T-helper 1 cell treated with Interleukin-12 subunit alpha and Interleukin-12 subunit beta and Interleukin-4 antibody, amounts not matched to agents 30 ng/mL and 1 ng/mL, for 36 hours (primary cell): ENCODE measurements at regions not wholly inside any gene's neighbourhood (a gene's known extent, or its start where the extent isn't known, plus 50 kb on each side); places are given as distances from the start of the nearest gene placed in this dataset.

Experiments
- intact Hi-C: fragments of 100-400 bp; cut with micrococcal nuclease; formaldehyde crosslinking; loops from one replicate; pipeline ENCODE4 v1.15.1; 2024

DNA sequence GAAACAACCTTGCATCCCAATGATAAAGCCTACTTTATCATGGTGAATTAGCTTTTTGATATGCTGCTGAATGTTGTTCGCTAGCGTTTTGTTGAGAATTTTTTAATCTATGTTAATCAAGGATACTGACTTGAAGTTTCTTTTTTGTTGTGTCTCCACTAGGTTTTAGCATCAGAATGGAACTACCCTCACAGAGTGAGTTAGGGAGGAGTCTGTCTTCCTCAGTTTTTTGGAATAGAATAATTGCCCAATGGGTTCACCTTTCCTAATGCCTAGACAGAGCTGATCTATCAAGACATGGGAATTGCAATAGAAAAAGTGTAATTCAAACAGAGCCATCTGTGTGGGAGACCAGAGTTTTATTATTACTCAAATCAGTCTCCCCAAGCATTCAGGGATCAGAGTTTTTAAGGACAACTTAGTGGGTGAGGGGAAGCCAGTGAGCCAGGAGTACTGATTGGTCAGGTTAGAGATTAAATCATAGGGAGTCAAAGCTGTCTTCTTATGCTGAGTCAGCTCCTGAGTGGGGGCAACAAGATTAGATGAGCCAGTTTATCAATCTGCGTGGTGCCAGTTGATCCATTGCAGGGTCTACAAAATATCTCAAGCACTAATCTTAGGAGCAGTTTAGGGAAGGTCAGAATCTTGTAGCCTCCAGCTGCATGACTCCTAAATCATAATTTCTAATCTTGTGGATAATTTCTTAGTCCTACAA lies 237.4 kb upstream of the PPP2R3A start:
- intact Hi-C loops, result no loop called here

DNA sequence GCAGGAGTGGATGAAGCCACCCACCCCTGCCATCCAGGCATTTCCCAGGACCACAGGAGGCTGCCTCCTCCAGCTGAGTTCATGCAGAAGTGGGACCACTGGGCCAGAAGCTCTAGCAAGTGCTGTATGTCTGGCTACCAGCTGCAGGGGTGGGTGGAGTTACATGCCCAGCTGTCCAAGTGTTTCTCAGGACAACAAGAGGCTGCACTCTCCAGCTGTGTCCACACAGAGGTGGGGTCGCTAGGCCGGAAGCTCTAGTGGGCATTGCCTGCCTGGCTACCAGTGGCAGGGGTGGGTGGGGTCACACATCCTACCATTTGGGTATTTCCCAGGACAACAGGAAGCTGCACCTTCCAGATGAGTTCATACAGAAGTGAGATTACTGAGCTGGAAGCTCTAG lies 234.0 kb upstream of the PPP2R3A start:
- intact Hi-C loops, result loop anchor here (10.0 kb wide), 1 partner anchor 163 kb away; no protein-coding TSS in a partner anchor

DNA sequence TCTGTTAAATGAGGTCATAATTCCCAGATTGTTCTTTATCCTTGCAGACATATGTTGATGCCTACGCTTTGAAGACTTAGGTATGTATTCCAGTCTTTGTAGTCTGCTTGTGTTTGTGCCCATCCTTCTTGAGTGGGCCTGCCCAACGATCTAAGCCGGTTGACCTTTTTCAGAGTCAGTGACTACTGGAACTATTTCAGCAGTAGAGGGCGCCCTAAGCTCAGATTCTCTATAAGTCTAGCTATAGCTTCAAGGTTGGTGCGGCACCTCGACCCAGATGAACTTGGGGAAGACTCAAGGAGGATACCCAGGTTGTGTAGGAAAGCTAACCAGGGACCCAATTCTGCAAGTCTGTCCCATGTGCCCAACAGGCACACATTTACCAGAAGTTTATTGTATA lies 228.8 kb upstream of the PPP2R3A start:
- intact Hi-C loops, result loop anchor here (10.0 kb wide), 1 partner anchor 158 kb away; no protein-coding TSS in a partner anchor

DNA sequence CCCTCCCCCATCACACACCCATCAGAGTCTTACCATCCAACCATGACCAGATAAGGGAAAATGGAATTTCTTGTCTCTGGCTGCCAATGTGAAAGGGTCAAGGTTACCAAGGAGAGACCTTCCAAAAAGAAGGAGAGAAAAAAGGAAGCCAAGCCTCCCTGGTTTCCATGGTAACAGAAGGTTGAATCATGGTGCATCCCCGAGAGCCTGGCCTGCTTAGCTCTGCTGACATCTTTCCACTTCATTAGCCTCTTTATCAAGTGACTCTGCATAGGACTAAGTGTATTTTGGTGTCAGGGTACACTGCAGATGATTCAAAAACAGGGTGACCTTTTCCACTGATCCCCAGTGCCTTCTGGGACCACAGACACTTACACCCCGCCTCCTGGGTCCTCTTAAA lies 225.7 kb upstream of the PPP2R3A start:
- intact Hi-C loops, result loop anchor here (10.0 kb wide), 1 partner anchor 155 kb away; no protein-coding TSS in a partner anchor

DNA sequence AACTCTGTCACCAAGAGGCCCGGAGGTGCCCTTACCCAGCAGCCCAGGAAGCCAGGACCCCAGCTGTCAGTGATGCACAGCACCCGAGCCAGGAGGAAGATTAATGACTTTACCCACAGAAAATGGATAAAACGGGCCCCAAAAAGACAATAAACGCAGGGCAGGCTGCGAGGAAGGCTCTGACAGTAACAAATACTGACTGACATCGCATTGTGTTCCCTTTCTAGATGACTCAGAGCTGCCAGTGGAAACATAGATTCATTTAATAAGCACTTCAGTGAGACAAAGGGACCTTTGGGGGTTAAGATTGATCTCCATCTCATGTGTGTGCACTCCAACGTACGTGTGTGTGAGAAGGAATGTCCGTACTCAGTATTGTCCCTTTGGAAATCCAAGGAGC lies 225.3 kb upstream of the PPP2R3A start:
- intact Hi-C loops, result no loop called here

DNA sequence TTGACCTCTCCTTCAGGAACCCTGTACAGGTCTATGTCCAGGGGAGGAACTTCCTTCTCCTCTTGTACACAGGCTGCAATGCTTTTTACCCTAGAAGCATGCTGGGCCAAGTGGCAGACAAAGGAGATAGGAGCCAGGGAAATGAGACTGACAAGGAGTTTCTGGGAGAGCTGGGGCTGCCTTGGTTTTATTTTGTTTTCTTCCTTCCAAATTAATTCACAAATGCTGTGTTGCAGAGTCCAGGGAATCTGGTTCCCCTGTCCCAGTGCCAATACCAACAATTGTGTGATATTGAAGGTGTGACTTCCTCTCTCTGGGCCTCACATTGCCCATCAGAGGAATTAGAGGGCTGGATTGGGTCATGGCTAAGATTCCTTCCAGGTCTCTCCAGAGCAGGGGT lies 224.8 kb upstream of the PPP2R3A start:
- intact Hi-C loops, result no loop called here

DNA sequence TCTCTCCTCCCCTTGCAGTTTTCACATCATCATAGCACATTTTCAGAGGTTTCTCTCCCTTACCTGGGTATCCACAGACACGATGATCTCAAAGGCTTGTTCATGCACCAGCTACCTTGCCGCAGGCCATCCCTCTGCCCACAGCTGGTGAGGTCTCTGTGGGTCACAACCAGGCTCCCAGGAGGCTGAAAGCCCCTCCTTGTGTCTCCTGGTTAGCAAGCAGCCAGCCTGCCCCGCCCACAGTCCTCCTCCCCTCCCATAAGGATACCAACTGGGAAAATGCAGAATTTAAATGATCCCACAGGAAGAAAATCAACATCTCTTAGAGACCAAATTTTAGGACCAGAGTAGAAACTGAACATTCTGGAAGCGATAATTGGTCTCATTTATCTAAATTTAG lies 213.5 kb upstream of the PPP2R3A start:
- intact Hi-C loops, result no loop called here

DNA sequence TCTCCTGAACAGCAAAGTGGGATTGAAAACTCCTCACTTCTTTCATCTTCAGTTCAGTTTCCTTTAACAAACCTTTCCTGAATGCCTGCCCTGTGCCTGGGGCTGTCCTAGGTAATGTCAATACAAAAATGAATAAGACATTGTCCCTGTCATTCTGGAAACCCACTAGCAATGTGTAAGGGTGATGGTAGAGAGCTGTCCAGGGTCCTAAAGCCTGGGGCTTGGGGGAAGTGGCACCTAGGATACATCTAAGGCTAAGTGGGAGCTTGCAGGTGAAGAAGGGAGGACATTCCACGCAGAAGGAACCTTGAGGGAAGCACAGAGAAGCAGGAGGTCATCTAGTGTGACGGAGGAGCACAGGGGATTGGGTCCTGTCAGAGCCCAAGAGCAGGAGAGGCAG lies 212.7 kb upstream of the PPP2R3A start:
- intact Hi-C loops, result no loop called here

DNA sequence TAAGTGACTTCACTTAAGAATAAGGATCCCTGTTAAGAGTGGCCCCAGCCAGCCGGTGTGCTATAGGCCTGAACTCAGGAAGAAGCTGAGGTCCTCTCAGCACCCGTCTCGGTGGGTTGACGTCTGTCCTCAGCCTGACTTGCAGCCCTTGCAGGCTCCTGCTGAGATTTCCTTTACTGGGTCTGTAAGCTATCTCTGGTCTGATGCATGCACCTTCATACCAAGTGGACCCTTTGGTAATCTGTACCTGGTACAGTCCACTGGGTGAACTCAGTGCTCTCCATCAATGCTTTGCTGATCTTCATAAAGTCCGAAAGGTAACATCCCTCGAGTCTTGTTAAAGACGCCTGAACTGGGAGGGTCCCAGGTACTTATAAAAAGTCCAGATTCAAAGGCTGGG lies 212.0 kb upstream of the PPP2R3A start:
- intact Hi-C loops, result no loop called here

DNA sequence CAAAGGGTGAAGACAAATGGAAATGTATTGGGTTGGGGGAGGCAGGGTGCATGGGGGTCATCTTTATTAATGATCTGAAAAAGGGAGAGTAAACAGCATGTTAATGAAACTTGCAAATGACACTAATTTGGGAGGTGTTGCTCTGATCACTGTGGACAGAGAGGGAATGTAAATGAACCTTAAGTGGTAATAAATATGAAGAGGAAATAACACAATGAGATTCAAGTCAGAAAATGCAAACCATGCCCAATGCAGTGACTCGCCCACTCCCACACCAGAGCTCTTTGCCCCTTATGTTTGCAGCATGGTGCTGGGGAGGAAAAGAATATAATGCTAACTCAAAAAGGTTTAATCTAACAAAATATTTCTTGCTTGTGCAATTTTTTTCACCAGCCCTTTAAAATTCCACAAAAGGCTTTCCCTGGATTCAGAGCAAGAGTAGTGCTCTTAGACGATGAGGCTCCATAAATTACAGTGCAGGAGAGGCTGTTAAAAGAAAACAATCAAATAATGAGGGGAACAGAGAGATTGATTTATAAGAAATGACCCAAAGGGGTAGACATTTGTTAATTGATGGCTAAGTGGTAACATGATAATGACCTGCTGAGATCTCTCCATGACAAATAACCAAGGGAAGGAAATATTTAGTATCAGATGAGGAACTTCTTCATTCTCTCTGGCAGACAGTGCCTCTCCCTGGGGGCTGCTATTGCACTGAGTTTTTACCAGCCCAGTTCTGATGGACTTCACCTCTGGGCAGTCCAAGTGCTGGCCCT lies 210.0 kb upstream of the PPP2R3A start:
- intact Hi-C loops, result no loop called here

DNA sequence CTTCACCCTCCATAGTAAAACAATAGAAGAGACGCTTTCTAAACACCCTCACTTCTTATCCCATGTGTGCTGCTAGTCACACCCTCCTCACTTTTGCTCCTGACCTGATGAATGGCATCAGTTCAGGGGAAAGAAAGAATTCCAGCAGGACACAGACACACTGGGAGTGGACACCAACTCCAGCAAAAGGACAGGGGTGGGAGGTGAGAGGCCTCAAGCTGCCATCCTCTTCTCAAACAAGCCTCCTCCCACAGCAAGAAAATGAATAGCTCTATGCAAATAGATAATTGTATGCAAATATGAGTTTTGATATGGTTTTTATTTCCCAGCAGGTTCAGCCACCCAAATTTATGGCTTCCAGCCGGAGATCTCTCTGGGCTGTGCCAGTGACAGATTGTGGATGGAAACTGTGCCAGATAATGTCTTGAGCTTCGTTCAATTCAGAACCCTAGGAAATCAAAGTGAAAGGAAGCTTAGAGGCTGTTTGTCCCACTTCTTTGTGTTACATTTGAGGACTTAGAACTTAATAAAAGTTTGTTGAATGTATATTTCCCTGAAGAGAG lies 209.3 kb upstream of the PPP2R3A start:
- intact Hi-C loops, result no loop called here

DNA sequence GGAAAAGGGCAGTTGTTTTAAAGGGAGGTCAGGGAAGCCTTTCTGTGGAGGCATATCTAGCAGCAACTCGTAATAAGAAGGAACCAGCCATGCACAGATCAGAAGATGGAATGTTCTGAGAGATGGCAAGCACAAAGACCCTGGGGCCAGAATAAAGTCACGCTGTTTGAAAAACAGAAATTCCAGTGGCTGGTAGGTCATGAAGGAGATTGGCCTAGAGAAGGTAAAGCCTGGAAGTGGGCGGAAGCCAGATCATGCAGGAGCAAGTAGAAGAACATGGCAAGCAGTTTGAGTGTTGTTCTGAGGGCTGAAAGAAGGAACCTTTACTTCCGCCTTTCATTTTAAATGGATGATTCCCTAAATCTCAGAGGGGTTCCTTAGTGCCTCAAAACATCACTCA lies 208.1 kb upstream of the PPP2R3A start:
- intact Hi-C loops, result no loop called here

DNA sequence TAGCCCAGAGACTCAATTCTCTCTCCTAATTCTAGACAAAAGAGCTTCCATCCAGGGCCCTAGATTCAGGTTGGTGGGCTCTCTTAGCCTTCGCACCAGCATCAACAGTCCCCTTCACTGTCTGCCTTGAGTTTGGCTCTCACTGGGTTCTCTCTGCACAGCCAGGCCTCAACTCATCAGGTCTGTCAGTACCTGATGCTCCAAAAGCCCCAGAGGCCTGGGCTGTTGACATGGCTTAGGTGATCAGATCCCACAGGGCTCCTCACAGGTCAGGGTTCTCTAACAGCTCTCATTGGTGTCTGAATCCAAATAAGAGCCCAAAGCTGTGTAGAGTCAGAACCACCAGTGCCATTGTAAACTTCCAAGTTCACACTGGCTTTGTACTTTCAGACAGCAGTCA lies 206.6 kb upstream of the PPP2R3A start:
- intact Hi-C loops, result no loop called here

DNA sequence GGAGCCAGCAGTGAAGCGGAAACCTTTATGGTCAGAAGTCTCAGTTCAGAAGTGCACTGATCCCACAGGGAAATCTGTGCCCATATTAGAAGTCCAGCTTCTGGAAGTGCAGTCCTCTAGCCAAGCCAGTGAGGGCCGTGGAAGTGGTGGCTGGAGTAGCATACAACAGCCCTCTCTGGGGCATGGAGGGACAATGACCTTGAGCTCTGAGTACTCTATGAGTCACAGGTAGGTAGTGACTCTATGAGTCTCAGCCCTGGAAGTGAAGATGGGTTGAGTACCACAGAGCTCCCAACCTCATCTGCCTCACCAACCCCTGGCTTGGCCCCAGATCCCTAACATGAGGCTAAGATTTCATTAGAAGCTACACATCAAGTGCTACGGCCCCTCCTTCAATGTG lies 205.9 kb upstream of the PPP2R3A start:
- intact Hi-C loops, result no loop called here

DNA sequence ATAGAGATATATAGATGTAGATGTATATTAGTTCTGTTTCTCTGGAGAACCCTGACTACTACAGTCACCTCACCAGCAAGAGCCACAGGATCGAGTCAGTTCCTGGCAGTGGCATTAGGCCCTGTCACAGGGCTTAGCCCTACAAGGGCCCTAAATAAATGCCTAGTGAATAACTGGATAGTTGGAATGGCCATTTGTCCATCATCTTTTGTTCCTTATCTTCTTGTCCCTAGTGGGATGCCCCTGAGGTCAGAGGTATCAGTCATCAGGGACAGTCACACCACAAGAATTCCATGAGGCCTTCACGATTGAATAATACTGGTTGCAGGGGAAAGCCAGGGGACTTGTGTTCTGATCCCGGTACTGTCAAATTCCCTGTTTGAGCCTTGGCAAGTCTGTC lies 204.9 kb upstream of the PPP2R3A start:
- intact Hi-C loops, result no loop called here

DNA sequence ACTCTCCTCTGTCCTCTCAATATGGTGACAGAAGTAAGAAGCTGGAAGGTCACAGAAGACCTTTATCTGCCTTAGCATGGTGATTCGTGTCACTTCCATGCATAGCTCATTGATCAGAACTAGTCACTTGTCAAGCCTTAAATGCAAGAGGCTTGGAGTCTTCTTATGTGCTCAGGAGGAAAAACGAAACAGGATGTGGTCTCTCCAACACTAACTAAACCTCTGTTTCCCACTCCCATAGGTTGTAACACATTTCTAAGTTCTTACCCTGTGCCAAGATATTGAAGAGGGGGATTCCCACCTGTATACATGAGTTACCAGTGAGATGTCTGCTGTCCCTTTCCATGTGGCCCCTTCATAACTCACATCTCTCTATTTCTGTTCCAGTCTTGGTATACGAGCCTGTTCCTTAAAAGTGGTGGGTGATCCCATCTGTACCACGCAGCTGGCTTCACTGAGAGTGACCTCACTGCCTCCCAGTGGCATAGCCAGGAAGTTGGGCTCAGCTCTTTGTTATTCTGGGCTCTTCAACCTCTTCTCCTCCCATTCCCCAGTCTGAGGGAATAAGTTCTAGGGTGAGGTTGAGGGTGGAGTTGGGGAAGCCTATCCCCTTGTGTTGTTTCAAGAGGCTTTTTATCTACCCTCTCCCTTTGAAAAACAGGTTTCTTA lies 203.2 kb upstream of the PPP2R3A start:
- intact Hi-C loops, result no loop called here

DNA sequence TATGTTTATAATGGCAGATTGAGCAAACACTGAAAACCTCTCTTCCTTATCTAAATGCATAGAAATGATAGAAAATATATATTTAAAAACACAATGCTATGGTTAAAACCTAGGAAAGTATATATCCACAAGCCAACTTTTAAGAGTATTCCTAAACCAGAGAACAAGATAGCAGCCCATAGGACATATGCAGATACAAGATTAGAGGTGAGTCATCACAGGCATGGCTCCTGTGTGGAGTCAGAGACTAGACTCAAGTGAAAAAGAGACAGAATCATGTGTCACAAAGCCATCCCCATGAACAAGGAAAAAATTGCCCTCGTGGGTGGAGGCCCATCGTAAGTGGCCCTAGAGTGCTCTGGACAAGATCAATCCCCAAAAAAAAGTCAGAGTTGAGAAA lies 199.4 kb upstream of the PPP2R3A start:
- intact Hi-C loops, result no loop called here

DNA sequence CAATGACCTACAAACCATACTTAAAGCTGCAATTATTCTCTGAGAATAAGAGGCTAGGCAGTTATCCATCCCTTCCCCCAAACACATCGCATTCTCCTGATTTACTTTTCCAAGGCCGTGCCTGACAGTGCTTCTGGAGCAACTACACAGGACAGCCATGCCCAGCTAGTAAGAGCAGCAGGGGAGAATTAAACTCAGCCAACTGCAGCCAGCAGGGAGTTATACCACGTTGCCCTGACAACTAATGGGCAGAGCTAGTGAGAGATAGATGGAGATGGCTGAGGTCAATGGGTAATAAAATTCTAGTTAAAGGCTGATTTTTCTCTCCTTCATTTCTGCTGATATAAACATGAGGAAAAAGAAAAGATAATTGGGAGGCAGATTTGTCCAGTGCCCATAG lies 193.8 kb upstream of the PPP2R3A start:
- intact Hi-C loops, result no loop called here

DNA sequence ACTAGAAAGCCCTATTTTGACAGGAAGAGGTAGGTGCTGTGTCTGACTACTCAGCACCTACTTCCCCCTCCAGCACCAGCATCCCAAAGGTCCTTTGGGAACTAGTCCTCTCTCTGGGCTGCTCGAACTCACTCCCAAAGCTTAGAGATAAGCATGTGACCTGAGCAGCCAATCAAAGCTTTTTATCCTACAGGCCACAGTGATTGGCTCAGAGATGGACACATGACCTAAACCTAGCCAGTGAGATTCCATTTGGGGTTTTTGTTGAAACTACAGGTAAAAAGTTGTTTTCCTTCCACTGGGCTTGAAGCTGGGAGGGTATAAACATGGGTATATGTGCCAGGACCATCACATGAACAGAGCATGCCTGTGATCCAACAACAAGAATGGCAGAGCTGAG lies 186.5 kb upstream of the PPP2R3A start:
- intact Hi-C loops, result no loop called here

DNA sequence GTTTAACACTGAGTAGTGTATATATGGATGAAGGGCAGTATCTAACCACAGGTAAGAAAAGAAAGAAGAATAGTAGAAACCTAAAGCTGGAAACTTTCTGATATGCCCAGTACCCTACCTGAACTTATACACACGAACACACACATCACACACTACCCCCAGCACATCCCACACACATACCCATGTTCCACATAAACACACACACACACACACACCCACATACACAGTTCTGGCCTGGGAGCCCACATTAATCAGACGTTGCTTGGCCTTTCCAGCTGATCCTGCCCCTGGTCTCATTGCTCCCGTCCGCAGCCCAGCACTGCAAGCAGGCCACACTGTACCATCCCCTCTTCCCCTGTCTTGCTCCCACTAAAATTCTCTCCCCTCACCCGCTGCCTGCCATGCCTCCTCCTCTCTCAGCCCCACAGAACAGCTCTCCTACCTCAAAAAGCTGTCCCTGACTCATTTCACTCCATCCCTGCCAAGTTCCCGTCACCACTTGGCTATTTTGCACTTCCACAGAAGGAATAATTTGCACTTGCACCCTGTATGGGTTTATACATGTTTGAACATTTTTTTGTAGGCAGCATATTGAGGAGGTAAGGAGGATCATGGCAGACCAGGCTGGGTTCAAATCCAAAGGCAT lies 185.8 kb upstream of the PPP2R3A start:
- intact Hi-C loops, result no loop called here

DNA sequence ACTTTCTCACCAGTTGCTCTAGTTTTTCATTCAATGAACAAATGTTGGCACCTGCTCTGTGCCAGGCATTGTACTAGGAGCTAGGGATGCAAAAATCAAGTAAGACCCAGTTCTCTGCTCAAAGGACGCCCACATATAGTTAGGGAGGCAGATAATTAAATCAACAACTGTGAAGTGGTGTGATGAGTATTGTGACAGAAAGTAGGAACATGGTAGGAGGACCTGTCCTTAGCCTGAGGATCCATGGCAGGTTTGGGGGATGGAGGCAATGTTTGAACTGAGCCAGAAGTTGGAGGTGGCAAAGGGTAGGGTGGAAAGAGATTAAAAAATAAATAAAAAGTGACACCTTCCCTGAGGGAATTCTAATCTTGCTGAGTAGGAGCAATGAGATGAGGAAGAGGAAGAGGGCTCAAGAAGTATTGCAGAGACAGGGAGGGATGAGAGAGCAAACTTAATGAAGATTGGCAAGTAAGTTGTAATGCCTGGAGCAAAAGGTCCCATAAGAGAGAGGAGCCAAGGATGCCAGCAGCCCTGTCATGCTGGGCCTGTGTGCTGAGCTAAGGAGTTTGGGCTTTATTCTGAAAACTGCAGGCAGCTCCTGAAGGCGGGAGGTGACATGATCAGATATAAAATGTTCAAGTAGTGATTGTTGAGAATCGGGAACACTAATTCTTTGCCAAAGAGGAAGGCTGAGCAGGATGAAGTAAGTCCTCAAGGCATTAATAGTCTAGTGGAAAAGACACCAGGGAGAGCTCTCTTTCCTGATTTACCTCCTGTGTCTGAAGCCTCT lies 184.3 kb upstream of the PPP2R3A start:
- intact Hi-C loops, result no loop called here
